NCI-H226 (cell line): ENCODE measurements at regions not wholly inside any gene's neighbourhood (a gene's known extent, or its start where the extent isn't known, plus 50 kb on each side); places are given as distances from the start of the nearest gene placed in this dataset.

Experiments
- DNase-seq: peaks from one replicate; pipeline ENCODE4 v3.0.0-alpha.2; 2015

DNA sequence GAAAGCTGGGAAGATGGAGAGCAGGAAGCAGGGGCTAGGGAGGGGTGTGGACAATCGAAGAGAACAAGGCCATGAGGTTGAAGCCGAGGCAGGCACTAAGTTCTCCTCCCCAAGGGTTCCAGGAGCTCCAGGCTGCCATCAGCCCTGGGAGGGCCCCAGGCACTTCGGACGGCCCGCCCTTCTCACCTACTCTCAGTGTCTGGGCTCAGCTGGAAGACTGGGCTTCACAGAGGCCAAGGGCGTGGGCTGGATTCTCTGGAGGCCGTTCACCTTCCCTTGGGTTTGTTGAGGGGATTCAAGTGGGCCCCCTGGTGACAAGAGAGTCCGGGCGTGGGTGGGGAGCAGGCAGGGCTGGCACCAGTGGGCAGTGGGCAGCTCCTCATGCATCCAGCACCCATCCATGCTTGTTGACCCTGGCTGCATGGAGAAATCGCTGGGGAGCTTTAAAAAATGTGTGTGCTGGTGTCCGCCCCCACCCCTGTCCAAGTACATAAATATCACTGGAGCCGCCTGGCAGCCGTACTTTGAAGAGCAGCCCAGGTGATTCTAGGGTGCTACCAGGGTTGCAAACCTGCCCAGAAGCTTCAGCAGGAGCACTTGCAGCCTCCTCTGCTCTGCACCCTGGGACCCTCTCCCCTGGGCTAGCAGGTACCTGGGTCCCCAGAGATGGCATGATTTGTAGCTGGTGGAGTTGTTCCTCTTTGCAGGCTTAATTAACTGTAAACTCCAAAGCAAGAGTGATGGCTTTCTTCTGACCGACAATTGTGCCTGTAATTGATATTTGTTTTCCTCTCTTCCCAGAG, 74.3 kb downstream of the RTL6 start:
- DNase-seq = no peak

DNA sequence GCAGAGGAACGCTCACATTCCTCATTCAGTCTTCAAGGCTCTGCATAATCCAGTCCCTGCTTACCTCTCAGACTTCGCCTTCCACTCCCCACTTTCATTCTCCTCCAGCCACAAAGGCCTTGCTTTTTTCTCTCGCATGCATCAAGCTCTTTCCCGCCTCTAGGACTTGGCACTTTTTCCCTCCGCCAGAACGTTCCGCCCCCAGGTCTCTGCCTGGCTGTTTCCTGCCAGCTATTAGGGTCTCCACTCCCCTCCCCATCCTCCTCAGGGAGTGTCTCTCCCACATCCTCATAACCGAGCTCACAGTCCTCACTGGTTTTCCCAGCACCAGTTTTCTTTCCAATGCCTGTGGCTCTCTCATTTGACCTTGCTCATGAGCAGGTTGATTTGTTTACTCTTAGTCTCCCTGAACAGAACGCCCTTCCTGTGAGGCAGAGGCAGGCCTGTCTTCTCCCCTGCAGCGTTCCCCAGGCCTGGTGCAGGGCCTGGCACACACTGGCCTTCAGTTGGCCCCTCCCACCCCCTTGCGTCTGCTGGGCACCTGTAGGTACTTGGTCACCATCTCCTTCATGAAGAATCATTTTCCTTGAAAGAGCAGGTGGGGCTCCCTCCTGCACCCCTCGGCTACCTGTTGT, 75.2 kb downstream of the RTL6 start:
- no peak for DNase-seq

DNA sequence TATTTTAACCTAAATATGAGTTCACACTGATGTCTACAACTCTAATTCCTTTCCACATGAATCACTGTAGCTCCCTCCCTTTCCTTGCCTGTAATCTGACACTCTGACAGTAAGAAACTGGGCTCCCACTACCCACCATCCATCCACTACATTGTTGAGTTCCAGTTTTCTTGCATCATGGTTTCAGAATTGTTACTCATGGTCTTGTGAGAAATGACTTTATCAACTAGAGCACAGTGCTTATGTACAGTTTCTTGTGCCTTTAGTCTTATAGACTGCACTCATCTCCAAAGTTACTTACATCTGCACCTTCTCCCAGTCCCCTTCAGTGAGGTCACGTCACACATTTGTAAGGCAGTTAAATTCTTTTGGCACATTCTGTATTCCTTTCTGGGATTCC, 78.6 kb downstream of the RTL6 start:
- DNase-seq = peak; percentile 29

DNA sequence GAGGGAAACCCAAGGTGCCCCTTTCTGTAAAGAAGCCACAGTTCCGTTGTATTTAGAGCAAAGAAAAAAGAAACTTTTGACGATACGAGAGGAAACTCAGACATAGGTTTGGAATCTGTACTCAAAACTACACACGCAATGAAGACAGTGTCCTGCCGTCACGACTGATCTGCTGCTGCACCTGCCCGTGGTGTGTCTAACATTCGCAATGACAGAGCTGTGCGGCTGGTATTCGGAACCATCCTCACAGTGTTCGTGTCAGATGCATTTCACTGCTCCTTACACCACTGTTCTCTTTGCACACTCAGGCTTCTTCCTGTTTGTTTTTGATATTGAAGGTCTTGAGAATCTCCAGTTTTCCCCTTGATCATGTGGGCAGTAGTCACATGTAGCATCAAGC, 84.8 kb downstream of the RTL6 start:
- no peak for DNase-seq

DNA sequence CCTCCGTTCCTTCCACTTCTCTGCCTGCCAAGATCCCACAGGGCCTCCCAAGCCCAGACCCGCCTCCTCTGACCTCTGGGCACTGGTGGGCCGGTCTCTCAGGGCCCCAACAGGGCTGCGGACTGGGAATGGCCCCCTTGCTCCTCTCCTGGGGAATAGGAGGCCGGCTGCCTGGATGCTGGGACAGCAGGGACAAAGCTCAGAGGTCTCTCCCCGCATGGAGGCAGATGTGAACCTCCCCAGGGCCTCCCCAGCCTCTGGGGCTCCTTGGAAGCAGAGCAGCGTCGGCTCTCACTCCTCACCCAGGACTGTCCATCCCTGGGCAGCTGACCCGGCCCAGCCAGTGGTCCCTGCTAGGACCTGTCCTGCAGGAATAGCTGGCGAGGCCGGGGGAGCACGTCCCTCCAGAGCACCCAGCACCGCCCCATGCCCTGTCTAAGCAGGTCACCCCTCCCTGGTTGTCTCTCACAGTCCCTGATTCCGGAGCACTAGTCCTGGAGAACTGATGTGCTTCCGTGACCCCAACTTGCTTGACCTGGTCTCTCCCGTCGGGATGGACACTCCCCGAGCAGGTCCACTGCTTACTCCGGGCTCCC, 85.8 kb downstream of the RTL6 start:
- no peak for DNase-seq

DNA sequence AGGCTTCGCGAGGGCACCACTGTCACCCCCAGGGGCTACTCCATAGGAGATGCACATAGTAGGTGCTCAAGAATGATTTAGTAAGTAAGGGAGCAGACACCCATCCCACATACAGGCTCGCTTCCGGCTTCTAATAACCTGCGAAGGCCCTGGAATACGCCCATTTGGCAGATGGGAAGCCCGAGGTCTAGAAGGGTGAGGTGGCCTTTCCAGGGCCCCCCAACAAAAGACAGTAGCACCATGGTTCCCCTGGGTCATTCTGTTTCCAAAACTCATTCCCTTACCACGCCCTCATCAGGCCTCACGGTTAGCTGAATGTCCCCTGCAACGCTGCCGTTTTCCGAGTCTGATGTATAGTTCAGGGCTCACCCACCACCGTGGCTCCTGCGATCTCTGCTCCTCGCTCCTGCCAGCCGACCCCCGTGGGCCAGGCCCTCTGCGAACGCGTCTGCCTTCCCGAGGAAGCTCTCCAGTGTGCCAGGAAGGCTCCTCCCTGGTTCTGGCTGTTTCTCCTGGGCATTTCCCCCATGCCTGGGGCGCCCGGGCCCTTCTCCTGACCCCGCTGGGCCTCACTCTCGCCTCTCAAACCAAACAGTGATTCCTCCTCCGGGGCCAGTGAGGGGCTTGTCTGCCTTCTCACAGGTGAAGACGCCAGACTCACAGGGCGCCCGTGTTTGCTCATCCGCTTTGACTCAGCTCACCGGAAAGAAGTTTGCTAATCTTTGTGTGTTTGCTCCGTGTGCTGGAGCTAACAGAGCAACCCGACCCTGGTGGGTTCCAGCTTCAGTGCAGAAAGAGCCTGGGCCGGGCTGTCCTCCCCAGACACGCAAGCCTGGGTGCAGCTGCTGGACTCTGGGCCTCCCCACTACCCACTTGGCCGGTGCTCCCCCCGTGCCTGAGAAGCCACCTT, 86.6 kb downstream of the RTL6 start:
- no peak for DNase-seq

DNA sequence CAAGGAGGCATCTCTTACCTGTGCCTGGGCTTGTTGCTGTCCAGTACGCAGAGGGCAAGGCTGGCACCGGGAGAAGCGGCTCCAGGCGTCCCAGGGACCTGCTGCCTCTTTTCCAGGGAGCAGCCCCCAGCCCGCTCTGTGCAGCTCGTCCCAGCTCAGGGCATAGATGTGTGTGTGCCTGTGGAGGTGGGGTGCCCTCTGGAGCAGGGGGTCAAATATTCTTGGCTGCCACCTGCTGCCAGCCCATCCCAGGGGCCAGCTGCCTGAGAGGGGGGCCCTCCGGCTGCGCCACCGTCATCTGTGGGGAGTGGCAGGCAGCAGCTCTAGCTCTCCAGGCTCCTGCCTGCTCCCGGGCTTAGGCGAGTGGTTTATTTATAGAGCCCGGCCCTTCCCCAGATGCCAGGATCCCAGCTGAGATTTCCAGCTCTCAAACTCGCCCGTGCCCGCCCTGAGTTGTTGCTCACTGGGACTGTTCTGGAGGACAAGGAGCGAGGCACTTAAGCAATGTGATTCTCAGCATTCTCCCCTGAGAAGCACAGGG, 87.5 kb downstream of the RTL6 start:
- DNase-seq = no peak

DNA sequence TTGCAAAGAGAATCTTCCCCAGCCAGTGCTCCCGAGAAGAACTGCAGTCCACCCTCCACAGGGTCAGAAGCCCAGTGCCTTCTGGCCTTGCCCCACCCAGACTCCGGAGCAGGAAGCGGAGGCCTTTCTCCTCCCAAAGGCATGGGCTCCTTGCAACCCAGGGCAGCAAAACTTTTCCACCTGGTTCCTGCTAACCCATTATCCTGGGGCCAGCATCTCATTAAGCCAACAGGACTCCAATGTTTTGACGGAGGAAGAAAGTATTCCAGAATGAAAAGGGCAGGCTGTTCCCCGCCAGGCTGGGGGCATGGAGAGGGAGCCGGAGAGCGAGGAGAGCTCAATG, 88.1 kb downstream of the RTL6 start:
- no peak for DNase-seq

DNA sequence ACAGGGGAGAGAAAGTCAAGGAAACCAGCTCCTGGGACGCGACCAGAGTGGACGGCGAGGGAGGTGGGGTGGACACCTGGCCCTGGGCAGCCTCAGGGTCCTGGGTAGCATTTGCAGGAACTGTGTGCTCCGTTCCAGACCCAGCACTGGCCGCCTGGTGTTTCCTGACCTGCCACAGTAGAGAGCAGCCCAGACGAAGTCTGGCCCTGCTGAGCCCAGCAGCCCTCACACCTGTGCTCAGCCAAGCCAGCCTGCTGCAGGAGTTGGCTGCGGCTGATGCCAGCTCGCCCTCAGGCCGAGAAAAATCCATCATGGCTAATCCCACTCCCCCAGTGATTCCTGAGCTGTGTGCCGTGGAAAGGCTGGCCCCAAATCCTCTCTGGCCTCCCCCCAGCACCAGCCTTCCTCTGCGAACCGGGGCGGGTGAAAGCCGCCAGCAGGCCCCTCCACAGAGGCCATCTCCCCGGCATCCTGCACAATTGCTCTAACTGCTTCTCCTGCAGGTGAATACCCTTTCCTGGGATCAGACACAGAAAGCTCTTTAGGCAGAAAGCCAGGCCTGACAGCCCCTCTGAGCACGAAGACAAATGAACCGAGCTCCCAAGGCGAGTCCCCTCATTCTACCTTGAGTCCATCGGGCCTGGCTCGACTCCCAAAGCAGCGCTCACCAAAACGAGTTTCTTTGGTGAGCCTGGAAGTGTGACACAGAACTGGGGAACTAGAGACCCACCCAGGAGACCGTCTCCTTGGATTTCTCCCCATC, 88.6 kb downstream of the RTL6 start:
- no peak for DNase-seq

DNA sequence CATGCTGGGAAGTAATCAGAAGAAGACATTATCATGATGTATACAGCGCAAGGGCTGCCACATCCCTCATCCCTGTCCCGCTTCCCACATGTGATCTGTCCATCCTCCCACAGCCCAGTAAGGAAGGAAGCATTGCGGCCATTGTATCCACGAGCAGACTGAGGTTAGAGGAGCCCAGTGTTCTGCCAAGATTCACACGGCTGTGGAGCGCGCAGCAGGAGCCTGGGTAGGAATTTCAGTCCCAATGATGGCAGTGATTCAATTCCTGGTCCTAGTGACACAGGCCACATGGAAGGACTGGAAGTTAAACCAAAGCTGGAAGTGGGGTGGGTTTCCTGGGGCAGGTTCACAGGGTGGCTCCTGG, 89.2 kb downstream of the RTL6 start:
- DNase-seq = no peak

DNA sequence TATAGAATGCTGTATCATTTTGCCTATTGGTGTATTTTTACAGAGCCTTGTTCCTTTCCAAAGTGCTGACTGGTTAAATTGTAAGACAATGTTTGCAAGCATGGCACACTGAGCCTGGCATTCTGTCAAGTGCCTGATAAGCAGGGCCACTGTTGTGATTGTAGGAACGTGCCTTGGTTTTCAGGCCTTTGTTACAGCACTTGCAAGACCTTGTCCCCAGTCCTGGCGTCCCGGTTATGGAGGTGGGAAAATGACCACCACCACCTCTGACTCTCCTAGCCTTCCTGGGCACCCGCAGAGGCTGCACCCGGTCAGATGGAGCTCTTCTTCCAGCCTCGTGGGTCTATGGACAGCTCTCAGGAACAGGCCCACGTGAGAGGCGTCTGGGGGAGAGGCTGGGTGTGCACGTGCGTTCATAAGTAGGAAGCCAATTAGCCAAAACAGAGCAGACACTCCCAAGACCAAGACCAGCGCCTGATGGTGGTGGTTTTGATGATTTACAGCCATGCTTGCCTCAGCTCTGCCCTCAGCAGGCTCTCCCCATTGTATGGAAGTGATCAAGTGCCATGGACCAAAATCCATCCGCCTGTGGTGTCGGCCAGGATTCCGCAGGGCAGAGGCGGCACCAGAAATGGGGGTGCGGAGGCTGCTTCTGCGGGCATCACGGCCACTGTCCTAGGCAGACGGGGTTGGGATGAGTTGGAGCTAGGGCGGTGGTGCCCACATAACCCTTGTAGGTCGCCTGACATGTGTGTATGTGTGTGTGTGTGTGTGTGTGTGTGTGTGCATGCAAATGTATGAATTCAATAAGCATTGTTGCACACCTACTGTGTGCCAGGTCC, 89.8 kb downstream of the RTL6 start:
- DNase-seq = no peak

DNA sequence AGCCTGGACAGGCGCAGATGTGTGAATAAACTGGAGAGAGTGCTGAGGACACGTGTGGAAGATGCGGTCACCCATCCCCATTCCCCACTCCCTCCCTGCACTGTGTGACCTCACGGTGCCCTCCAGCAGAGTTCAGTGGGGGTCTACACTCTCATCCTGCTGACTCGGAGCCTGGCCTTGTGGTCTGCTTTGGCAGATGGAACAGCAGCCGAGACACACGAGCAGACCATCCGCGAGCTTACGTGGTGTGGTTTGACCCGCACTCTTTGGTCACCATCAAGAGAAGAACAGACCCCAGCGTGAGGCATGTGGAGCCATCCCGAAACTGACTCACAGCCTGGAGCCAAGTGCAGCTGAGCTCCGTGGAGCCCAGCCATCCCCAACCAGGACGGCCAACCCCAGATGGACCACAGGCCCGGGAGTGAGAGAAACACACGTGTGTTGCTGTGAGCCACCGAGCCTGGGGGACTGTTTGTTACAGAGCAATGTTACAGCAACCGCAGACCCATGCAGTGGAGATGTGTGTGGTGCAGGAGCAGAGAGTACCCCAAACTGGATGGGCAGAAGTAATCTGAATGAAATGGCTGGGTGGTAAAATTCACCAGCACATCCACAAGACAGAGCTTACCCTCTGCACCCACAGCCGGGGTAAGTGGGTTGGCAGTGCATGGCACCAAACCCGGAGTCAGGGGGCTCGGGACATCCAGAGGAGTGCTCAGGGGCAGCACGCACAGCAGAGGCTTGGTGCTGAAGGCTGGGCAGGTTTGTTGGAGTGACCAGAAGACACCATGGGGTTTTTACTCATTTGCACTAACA, 90.7 kb downstream of the RTL6 start:
- no peak for DNase-seq

DNA sequence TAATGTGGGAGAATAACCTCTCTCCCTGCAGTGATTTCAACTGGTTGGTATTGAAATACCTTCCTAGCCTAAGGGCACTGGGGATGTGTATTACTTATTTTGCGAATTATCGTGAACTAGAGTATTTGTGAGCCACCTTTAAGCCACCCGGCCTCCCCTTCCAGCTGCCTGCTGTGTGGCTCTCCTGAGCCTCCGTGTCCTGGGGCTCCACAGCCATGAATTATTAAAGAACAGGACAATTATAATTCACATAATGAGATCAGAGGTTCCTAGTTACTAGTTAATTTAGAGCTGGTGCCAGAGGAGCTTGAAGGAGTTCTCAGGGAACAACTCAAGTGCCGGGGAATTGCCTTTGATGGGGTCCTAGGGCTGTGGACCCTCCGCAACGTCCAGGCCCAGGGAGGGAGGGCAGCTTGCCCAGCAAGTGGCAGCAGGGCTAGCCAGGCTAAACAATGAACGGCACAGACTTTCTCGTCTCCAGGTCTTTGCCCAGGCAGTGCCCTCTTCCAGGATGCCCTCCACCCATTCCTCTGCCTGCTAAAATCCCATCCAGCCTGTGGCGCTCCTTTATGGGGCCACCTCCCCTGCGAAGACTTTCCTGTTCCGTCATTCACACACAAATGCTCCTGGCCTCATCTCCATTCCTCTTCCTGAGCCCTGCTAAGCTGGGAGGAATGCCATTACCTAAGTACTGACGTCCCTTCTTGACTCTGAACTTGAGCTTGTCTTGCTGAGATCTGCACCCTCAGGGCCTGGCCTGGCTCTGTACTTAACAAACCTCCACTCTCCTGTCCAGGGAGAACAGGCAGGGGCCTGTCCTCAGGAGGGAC, 91.5 kb downstream of the RTL6 start:
- DNase-seq = no peak

DNA sequence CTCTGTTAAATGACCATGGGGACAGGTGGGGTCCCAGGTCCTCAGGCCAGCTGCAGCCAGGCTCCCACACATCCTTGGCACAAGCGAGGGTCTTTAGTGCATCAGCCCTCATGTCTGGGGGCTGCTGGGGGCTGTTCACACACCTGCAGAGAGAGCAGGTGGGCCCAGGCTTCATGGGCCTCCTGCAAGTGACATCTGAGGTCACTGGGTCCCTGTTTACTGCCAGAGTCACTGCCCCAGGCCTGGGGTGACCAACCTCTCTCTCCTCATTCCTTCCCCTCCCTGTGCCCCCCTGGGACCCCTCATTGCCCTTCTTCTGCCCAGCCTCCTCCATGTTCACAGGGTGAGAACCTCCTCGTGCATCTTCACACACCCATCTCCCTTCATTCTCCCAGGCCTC, 92.4 kb downstream of the RTL6 start:
- no peak for DNase-seq

DNA sequence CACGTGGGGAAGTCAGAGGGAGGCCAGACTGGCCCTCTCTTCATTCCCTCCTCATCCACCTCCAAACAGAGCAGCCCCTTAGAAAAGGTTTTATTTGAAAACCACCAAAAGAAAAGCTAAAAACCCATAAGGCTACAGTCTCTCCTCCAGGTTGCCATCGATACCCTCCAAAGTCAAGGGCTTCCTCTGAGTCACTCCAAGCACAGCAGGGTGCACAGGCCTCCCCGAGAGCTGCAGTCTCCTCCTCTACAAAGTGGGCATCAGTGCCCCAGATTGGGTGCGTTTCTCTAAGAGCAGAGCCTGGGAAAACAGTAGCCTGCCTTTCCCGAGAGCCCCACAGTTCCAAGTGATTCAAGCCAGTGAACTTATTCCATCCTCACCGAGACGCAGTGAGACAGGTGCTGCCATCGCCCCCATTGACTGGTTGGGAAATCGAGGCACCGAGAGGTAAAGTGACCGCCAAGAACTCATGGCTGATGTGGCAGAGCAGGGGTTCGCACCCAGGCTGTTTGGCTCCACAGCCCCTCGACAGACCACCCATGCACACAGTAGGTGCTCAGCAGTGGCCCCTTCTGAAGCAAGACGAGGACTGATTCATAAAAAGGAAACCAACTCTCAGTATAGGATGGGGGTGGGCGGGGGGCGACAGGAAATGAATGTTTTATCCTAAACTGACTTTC, 91.7 kb upstream of the SHISAL1 start:
- DNase-seq = no peak

DNA sequence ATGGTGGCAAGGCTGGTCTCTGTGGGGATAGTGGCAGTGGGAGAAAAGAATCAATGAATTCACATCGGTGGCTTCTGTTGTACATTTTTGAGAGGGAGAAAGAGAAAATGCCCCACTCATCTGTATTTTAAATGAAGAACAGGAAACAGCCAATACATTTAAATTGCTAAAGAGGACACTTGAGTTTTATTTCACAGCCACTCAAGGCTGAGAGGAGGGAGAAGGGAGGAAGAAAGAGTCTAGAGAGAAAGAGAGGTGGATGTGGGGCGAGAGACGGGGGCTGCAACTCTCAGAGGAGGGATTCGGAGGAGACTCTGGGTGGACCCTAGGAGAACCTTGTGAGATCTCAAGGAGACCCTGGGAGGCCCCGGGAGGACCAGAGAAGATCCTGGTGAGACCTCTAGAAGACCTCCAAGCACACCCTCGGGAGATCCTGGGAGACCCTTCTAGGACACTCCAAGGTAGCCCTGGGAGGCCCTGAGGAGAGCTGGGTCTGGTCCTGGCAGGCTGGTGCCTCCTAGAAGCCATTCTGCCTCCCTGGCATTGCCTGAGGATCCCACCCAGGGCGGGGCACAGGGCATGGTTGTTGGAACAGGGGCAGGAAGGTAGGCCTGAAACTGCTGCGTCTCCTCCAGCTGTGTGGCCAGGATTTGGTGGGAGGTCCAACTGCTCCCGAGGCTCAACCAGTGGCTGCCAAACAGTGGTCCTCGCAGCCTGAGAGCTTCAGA, 91.0 kb upstream of the SHISAL1 start:
- no peak for DNase-seq

DNA sequence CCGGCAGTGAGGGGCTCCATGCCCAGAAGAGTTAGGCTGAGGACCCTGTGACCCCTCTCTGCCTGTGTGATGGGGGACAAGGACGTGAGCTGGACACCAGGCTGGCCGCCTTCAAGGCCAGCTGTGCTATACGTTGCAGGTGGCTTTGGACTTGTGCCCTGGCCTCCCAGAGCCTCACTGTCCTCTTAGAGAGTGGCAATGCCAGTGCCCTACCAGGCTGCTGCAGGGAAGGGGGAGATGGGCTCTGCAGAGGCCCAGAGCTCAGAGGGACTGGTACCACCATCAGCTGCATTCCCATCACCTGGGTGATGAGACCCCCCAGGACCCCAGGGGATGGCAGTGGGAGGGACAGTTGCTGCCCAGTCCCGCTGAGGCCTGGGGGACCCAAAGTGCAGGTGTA, 90.4 kb upstream of the SHISAL1 start:
- DNase-seq = no peak
